CD8-positive, alpha-beta memory T cell (primary cell): ENCODE measurements at regions not wholly inside any gene's neighbourhood (a gene's known extent, or its start where the extent isn't known, plus 50 kb on each side); places are given as distances from the start of the nearest gene placed in this dataset.

Experiments
- CTCF ChIA-PET: fragments of 350-600 bp; sonication (Branson Sonifier 250); formaldehyde crosslinking; loops from one replicate; lab custom pipeline; 2021; ENCODE audit warnings: antibody characterized with exemption; lab: Charles Lee
- POLR2A ChIA-PET: fragments of 350-600 bp; sonication (Branson Sonifier 250); formaldehyde crosslinking; loops from one replicate; lab custom pipeline; 2021; ENCODE audit warnings: antibody characterized with exemption; lab: Charles Lee
- DNase-seq, 5 donors: peaks; one replicate each; pipeline versions ENCODE4 v3.0.0 to v3.0.0-alpha.2; 2020 to 2022; ENCODE audit warnings: mixed read lengths in 1 of 5
- H3K27ac ChIP-seq: one replicate; pipeline ENCODE4 v1.7.0; 2013; ENCODE audit warnings: low read depth, mild to moderate bottlenecking, low read length, moderate library complexity
- H3K27me3 ChIP-seq: 2 replicates; pipeline ENCODE4 v1.7.0; 2013; ENCODE audit warnings: low read length, mild to moderate bottlenecking; ENCODE audit not compliant: insufficient read depth, poor library complexity, severe bottlenecking
- H3K36me3 ChIP-seq: 2 replicates; pipeline ENCODE4 v1.7.0; 2013; ENCODE audit warnings: mild to moderate bottlenecking, low read length, moderate library complexity; ENCODE audit not compliant: insufficient read depth
- H3K4me1 ChIP-seq: 2 replicates; pipeline ENCODE4 v1.7.0; 2013; ENCODE audit warnings: mild to moderate bottlenecking, low read length, moderate library complexity; ENCODE audit not compliant: insufficient read depth
- H3K4me3 ChIP-seq: 2 replicates; pipeline ENCODE4 v1.7.0; 2013; ENCODE audit warnings: mild to moderate bottlenecking, low read length
- H3K9me3 ChIP-seq: 2 replicates; pipeline ENCODE4 v1.7.0; 2013; ENCODE audit warnings: mild to moderate bottlenecking, low read length
- H3K27ac Mint-ChIP-seq, 8 donors: one replicate each; pipeline ENCODE4 v1.8.0; 2020 to 2021; ENCODE audit warnings: mixed read lengths in 8 of 8, mild to moderate bottlenecking in 6 of 8, inconsistent platforms in 3 of 8, moderate library complexity in 3 of 8
- H3K27me3 Mint-ChIP-seq, 2 donors: one replicate each; pipeline ENCODE4 v1.8.0; 2020 to 2021; ENCODE audit warnings: mixed read lengths in 2 of 2, mild to moderate bottlenecking in 1 of 2, moderate library complexity in 1 of 2
- H3K36me3 Mint-ChIP-seq, 3 donors: one replicate each; pipeline ENCODE4 v1.8.0; 2020 to 2021; ENCODE audit warnings: mixed read lengths in 3 of 3, inconsistent platforms in 1 of 3, mild to moderate bottlenecking in 1 of 3
- H3K4me1 Mint-ChIP-seq, 3 donors: one replicate each; pipeline ENCODE4 v1.8.0; 2020 to 2021; ENCODE audit warnings: mixed read lengths in 3 of 3, inconsistent platforms in 1 of 3, mild to moderate bottlenecking in 1 of 3
- H3K4me3 Mint-ChIP-seq, 7 donors: one replicate each; pipeline ENCODE4 v1.8.0; 2020 to 2021; ENCODE audit warnings: mixed read lengths in 7 of 7, mild to moderate bottlenecking in 6 of 7, moderate library complexity in 4 of 7, inconsistent platforms in 2 of 7
- H3K9me3 Mint-ChIP-seq, 5 donors: one replicate each; pipeline ENCODE4 v1.8.0; 2020 to 2022; ENCODE audit warnings: mixed read lengths in 5 of 5, mild to moderate bottlenecking in 3 of 5, moderate library complexity in 2 of 5, inconsistent platforms in 1 of 5

DNA sequence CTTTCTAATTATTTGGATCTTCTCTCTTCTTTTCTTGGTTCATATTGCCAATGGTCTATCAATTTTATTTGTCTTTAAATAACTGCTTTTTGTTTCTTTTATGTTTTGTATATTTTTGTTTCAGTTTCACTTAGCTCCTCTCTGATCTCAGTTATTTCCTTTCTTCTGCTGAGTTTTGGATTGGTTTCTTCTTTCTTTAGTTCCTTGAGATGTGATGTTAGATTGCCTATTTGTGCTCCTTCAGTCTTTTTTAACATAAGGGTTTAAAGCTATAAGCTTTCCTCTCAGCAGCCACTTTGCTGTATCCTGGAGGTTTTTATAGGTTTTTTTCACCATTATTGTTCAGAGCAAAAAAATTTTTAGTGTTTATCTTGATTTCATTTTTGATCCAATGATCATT, 351.6 kb downstream of the KDM5D start:
- H3K9me3 Mint-ChIP-seq, result no peaks in the 10 kb centered on the region
- peak overlapping the region in 2 of 7 donors; percentile 21 to 60 for H3K4me3 Mint-ChIP-seq
- Histone ChIP-seq H3K27ac (no peak overlapping the region), H3K36me3 (no peaks in the 10 kb centered on the region), H3K4me3 (no peak overlapping the region), H3K27me3 (no peaks in the 10 kb centered on the region), H3K9me3 (no peaks in the 10 kb centered on the region), H3K4me1 (peaks cover 7% of the 10 kb centered on the region)
- H3K27me3 Mint-ChIP-seq, result no peaks in the 10 kb centered on the region
- no peak for DNase-seq
- peaks cover 0 to 23% (median 0%) of the 10 kb centered on the region in 3 donors for H3K4me1 Mint-ChIP-seq
- CTCF ChIA-PET, result no interaction called here
- peak overlapping the region in 2 of 8 donors; percentile 31 to 48 for H3K27ac Mint-ChIP-seq
- POLR2A ChIA-PET, result no interaction called here
- no peaks in the 10 kb centered on the region for H3K36me3 Mint-ChIP-seq

DNA sequence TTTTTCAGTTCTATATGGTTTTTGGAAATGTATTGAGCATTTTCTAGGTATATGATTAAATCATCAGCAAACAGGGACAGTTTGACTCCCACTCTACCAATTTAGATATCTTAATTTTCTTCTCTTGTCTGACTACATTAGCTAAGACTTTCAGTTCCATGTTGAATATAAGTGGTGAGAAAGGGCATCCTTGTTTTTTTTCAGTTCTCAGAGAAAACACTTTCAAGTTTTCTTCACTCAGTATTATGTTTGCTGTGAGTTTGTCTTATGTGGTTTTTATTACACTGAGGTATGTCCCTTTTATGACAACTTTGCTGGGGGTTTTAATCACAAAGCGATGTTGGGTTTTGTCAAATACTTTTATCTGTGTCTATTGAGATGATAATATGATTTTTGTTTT, 352.6 kb downstream of the KDM5D start:
- Histone ChIP-seq H3K4me3 (no peak overlapping the region), H3K27me3 (no peaks in the 10 kb centered on the region), H3K9me3 (no peaks in the 10 kb centered on the region), H3K4me1 (peaks cover 7% of the 10 kb centered on the region), H3K27ac (no peak overlapping the region), H3K36me3 (no peaks in the 10 kb centered on the region)
- no peaks in the 10 kb centered on the region for H3K36me3 Mint-ChIP-seq
- CTCF ChIA-PET, result no interaction called here
- peaks cover 0 to 23% (median 0%) of the 10 kb centered on the region in 3 donors for H3K4me1 Mint-ChIP-seq
- H3K9me3 Mint-ChIP-seq, result no peaks in the 10 kb centered on the region
- POLR2A ChIA-PET, result no interaction called here
- H3K27ac Mint-ChIP-seq, result peak overlapping the region in 1 of 8 donors; percentile 48
- no peaks in the 10 kb centered on the region for H3K27me3 Mint-ChIP-seq
- H3K4me3 Mint-ChIP-seq, result peak overlapping the region in 1 of 7 donors; percentile 60
- DNase-seq, result no peak

DNA sequence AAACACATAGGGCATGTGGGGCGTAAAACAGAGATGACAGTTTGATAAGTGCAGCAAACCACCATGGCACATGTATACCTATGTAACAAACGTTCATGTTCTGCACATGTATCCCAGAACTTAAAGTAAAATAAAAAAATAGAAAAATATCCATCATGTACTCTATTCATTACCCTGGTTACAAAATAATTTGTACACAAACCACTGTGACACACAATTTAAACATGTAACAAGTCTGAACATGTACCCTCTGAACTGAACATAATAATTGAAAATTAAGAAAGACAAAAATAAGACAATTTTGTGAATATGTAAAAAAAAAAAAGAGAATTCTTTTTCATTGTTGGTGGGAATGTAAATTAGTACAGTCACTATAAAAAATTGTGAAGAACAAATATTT, 379.2 kb downstream of the KDM5D start:
- H3K4me1 ChIP-seq, result no peaks in the 10 kb centered on the region
- ChIA-PET CTCF (no interaction called here), POLR2A (no interaction called here)
- Mint-ChIP-seq H3K4me3 (no peak overlapping the region), H3K9me3 (no peaks in the 10 kb centered on the region), H3K27me3 (no peaks in the 10 kb centered on the region), H3K36me3 (no peaks in the 10 kb centered on the region), H3K4me1 (no peaks in the 10 kb centered on the region), H3K27ac (no peak overlapping the region)
- H3K36me3 ChIP-seq, result no peaks in the 10 kb centered on the region
- no peaks in the 10 kb centered on the region for H3K9me3 ChIP-seq
- no peak overlapping the region for H3K27ac ChIP-seq
- no peak overlapping the region for H3K4me3 ChIP-seq
- H3K27me3 ChIP-seq, result no peaks in the 10 kb centered on the region
- no peak for DNase-seq

DNA sequence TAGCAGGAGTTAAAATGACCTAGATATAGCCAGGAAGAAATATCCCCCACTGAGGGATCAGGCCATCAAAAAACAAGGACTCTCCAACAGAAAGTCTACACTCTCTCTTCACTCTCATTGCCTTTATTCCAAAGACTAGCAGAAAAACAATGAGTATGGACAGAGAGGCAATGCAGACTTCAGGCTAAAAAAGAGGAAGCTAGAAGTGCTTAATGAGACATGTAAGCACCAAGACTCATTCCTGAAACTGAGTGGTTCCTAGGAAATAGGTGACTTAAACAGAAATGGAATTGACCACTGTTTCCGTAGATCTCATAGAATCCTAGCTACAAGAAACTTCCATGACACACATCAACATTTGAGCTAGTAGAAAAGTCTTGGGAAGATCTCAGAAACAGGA, 387.3 kb downstream of the KDM5D start:
- Mint-ChIP-seq H3K36me3 (no peaks in the 10 kb centered on the region), H3K27ac (no peak overlapping the region), H3K9me3 (no peaks in the 10 kb centered on the region), H3K27me3 (no peaks in the 10 kb centered on the region), H3K4me3 (no peak overlapping the region), H3K4me1 (no peaks in the 10 kb centered on the region)
- no peak for DNase-seq
- no peaks in the 10 kb centered on the region for H3K9me3 ChIP-seq
- no peak overlapping the region for H3K27ac ChIP-seq
- H3K27me3 ChIP-seq, result no peaks in the 10 kb centered on the region
- no peaks in the 10 kb centered on the region for H3K4me1 ChIP-seq
- ChIA-PET CTCF (no interaction called here), POLR2A (no interaction called here)
- no peaks in the 10 kb centered on the region for H3K36me3 ChIP-seq
- H3K4me3 ChIP-seq, result no peak overlapping the region

DNA sequence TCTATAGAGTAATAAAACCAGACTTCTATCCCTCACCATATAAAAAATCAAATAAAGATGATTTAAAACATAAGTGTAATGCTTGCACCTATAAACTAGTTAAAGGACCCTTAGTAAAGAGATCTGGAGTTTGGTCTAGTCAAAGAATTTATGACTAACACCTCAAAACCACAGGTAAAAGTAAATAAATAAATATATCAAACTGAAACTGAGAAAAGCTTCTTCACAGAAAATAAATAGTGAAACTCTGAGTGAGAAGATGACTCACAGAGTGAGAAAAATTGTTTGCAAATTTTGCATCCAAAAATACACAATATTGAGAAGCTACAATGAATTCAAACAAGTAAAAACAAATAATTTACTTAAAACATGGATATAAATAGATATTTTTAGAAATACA, 387.8 kb downstream of the KDM5D start:
- no peaks in the 10 kb centered on the region for H3K27me3 Mint-ChIP-seq
- H3K27ac Mint-ChIP-seq, result no peak overlapping the region
- no peak overlapping the region for H3K27ac ChIP-seq
- H3K4me1 ChIP-seq, result no peaks in the 10 kb centered on the region
- ChIA-PET POLR2A (no interaction called here), CTCF (no interaction called here)
- no peaks in the 10 kb centered on the region for H3K36me3 Mint-ChIP-seq
- DNase-seq, result no peak
- H3K9me3 ChIP-seq, result no peaks in the 10 kb centered on the region
- no peaks in the 10 kb centered on the region for H3K27me3 ChIP-seq
- no peaks in the 10 kb centered on the region for H3K36me3 ChIP-seq
- H3K9me3 Mint-ChIP-seq, result no peaks in the 10 kb centered on the region
- no peak overlapping the region for H3K4me3 Mint-ChIP-seq
- H3K4me3 ChIP-seq, result no peak overlapping the region
- H3K4me1 Mint-ChIP-seq, result no peaks in the 10 kb centered on the region

DNA sequence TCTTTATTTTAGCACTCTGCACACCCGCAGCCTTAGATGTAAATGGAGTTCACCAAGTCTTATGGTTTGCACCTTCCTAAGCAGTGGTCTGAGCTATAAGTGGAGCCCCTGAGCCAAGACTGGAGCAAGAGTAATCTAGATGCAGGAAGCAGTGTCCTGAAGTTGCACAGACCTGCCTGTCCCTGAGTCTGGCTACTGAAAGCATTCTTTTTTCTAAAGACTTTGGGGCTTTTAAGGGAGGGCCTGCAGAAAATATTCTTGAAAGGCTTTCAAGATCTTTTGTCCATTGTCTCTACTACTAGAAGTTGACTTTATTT, 389.7 kb downstream of the KDM5D start:
- DNase-seq, result no peak
- no peaks in the 10 kb centered on the region for H3K36me3 ChIP-seq
- H3K27me3 Mint-ChIP-seq, result no peaks in the 10 kb centered on the region

DNA sequence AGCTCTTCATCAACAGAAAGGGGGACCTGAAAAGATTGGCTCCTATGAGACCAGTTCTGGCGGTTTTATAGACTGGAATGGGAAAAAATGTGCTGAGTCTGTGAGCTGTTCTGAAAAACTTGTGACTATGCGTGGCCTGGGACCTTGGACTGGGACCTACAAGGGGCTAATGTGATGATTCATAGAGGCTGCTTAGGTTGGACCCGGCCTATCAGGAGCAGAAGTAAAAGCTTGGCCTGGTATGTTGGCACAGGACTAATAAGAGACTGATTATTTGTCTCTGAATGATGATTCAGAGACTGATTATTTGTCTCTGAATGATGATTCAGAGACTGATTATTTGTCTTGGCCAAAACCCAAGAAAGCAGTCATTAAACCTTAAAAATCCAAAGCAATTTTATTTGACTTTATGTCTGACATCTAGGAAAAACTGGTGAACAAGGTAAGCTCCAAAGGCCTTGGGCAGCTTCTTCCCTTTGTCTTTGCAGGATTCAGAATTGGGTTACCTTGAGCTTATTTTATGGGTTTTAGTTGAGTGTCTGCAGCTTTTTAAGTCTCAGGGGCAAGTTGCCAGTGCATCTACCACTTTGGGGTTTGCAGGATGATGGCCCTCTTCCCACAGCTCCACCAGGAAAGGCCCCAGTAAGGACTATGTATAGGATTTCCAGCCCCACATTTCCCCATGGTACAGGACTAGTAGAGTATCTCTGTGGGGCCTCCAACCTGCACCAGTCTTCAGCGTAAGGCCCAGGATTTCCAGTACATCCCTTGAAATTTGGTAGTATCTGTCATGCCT, 390.3 kb downstream of the KDM5D start:
- Histone ChIP-seq H3K27ac (no peak overlapping the region), H3K27me3 (no peaks in the 10 kb centered on the region), H3K9me3 (no peaks in the 10 kb centered on the region), H3K4me1 (no peaks in the 10 kb centered on the region), H3K36me3 (no peaks in the 10 kb centered on the region), H3K4me3 (no peak overlapping the region)
- H3K4me1 Mint-ChIP-seq, result no peaks in the 10 kb centered on the region
- H3K27me3 Mint-ChIP-seq, result no peaks in the 10 kb centered on the region
- ChIA-PET POLR2A (no interaction called here), CTCF (no interaction called here)
- DNase-seq, result no peak
- H3K4me3 Mint-ChIP-seq, result no peak overlapping the region
- H3K27ac Mint-ChIP-seq, result no peak overlapping the region
- no peaks in the 10 kb centered on the region for H3K9me3 Mint-ChIP-seq
- no peaks in the 10 kb centered on the region for H3K36me3 Mint-ChIP-seq

More for the DNA sequence above, 389.7 kb downstream of the KDM5D start:
- Mint-ChIP-seq H3K36me3 (no peaks in the 10 kb centered on the region), H3K9me3 (no peaks in the 10 kb centered on the region), H3K4me3 (no peak overlapping the region), H3K4me1 (no peaks in the 10 kb centered on the region), H3K27ac (no peak overlapping the region)
- H3K9me3 ChIP-seq, result no peaks in the 10 kb centered on the region
- H3K4me3 ChIP-seq, result no peak overlapping the region
- CTCF ChIA-PET, result no interaction called here
- H3K4me1 ChIP-seq, result no peaks in the 10 kb centered on the region
- POLR2A ChIA-PET, result no interaction called here
- H3K27me3 ChIP-seq, result no peaks in the 10 kb centered on the region
- H3K27ac ChIP-seq, result no peak overlapping the region

DNA sequence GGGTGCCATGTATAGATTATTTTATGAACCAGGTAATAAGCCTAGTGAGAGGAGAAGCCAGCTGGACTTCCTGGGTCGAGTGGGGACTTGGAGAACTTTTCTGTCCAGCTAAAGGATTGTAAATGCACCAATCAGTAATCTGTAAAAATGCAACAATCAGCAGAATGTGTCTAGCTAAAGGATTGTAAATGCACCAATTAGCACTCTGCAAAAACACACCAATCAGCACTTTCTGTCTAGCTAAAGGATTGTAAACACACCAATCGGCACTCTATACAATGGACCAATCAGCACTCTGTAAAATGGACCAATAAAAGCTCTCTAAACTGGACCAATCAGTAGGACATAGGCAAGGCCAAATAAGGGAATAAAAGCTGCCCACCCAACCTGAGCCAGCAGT, 392.9 kb downstream of the KDM5D start:
- Histone ChIP-seq H3K27me3 (no peaks in the 10 kb centered on the region), H3K36me3 (no peaks in the 10 kb centered on the region), H3K9me3 (no peaks in the 10 kb centered on the region), H3K27ac (no peak overlapping the region), H3K4me3 (no peak overlapping the region), H3K4me1 (no peaks in the 10 kb centered on the region)
- no peaks in the 10 kb centered on the region for H3K36me3 Mint-ChIP-seq
- H3K27me3 Mint-ChIP-seq, result no peaks in the 10 kb centered on the region
- H3K27ac Mint-ChIP-seq, result no peak overlapping the region
- H3K4me1 Mint-ChIP-seq, result no peaks in the 10 kb centered on the region
- CTCF ChIA-PET, result no interaction called here
- POLR2A ChIA-PET, result no interaction called here
- no peak for DNase-seq
- no peaks in the 10 kb centered on the region for H3K9me3 Mint-ChIP-seq
- no peak overlapping the region for H3K4me3 Mint-ChIP-seq
